HG03196 (cell line): ENCODE measurements at regions not wholly inside any gene's neighbourhood (a gene's known extent, or its start where the extent isn't known, plus 50 kb on each side); places are given as distances from the start of the nearest gene placed in this dataset.

Experiments used
- ATAC-seq: cut with Tn5 transposase; IDR thresholded peaks from one replicate; pipeline ENCODE4 v1.9.1; 2021; ENCODE audit not compliant: unreplicated experiment

GRCh38 chr18:30562231-30562630 lies 480.3 kb downstream of the DSC3 start:
- ATAC-seq: no peak

GRCh38 chr18:30556112-30556511 lies 486.4 kb downstream of the DSC3 start:
- no peak for ATAC-seq

DNA sequence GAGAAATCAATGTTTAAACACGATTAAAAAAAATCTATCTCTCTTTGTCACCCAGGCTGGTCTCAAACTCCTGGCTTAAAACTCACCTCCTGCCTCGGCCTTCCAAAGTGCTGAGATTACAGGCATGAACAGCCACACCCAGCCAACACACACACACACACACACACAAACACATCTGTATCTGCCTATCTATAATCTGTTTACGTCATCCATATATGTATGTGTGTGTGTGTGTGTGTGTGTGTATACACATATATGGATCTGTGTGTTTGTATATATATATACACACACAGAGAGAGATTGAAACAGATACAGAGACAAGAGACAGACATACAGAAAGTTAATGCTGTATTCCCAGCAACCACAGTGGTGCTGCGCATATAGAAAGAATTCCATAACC lies 497.1 kb downstream of the DSC3 start:
- ATAC-seq: no peak

DNA sequence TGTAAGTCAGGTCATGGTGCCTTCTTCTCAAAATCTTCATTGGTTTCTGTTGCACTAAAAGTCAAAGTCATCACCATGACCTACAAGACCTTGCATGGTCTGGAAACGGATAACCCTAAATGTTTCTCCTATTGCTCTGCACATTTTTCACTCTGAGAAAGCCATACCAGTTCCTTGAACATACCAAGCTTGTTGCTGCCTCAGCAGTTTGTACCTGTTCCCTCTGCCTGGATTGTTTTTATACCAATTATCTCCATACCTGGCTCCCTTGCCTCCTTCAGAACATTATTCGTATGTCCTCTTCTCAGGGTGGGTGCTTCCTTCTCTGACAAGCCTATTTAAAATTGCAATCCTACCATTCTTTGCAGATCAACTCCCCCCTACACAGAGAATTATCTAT lies 498.4 kb downstream of the DSC3 start:
- ATAC-seq: no peak

GRCh38 chr18:30533716-30534115 lies 508.8 kb downstream of the DSC3 start:
- no peak for ATAC-seq

GRCh38 chr18:30527917-30528316 lies 514.6 kb downstream of the DSC3 start:
- no peak for ATAC-seq

- no peak for ATAC-seq
These were observed 515.3 kb downstream of the DSC3 start for GRCh38 chr18:30527226-30527625.

DNA sequence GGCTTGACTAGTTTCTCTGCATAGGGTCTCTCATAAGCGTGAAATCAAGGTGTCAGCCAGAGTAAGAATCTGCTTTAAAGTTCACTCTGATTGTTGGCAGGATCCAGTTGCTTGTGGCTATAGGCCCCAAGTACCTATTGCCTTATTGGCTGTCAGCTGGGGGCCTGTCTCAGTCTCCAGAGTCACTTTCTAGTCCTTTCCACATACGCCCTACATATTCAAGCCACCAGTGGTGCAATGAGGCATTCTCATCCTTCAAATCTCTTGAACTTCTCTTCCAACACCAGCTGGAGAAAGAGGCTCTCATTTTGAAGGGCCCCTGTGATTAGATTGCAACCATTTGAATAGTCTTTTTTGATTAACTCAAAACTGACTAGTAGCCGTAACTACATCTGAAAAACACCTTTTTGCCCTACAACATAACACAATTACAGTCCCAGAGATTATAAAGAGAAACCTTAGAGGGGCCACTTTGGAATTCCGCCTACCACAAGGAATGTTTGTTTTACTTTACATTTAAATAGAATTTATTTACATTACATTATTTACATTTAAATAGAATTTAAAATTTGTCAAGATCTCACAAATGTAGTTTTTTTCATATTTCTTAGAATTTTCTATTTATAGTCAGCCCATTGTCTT lies 520.1 kb downstream of the DSC3 start:
- ATAC-seq: no peak

DNA sequence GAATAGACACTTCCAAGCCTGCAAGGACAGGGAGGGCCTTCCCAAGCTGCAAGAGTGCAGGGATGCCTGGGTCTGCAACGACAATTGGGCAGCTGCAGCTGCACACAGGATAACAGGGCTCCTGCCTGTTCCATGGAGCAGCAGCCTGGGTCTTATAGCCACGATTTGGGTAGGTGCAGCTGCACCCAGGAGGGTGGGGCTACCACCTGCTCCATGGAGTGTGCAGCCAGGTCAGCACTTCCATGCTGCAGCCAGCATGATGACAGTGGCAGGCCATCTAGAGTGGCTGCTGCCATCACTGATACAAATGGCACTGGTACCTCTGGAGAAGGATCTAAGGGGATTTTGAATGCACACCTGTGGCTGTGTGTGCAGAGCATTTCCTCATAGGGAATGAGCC lies 528.5 kb downstream of the DSC3 start:
- no peak for ATAC-seq

DNA sequence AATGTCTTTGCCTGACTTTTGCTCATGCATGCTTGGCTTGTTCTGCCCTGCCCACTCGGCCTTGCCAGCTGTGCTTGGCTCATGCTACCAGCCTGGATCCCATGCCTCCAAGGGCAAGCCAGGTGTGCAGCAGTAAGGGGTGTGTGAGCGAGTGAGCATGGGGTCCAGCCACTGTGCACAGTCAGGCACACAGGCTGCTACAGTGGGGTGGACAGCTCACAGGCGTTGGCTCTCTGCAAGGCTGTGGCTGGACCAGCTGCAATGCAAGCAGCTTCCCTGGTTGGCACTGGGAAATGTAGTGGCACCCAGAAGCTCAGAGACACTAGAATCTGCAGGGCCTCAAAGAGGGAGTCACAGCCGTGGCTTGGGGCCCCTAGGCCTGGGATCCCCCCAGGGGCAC lies 529.7 kb downstream of the DSC3 start:
- no peak for ATAC-seq

DNA sequence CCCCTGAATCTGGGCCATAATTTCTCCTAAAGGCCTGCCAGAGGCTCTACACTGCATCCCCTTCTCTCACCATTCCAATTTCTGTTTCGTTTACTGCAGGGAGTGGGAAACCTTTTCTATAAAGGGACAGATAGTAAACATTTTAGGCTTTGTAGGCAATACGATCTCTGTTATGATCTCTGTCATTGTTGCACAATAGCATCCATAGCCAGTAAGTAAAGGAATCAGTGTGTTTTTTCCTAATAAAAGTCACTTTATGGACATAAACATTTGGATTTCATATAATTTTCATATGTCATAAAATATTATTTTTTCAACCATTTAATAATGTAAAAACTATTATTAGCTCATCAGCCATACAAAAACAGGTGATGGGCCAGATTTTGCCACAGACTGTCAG lies 531.7 kb downstream of the DSC3 start:
- ATAC-seq: no peak

DNA sequence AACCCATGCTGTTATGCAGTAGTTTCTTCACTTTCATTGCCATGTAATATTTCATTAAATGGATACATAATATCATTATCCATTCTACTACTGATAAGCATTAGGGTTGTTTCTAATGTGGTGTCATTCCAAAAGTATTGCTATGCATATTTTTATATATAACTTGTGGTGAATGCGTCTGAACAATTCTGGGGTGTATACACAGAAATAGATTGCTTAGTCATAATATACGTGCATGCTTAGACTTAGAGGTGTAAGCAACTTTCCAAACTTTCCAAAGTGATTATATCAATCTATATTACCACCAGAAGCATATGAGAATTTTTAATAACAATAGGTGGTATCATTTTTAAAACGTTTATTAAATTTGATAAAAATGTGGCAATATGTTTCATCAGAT lies 540.9 kb downstream of the DSC3 start:
- ATAC-seq: no peak

- no peak for ATAC-seq
These were observed 542.1 kb downstream of the DSC3 start for GRCh38 chr18:30500240-30500945.

DNA sequence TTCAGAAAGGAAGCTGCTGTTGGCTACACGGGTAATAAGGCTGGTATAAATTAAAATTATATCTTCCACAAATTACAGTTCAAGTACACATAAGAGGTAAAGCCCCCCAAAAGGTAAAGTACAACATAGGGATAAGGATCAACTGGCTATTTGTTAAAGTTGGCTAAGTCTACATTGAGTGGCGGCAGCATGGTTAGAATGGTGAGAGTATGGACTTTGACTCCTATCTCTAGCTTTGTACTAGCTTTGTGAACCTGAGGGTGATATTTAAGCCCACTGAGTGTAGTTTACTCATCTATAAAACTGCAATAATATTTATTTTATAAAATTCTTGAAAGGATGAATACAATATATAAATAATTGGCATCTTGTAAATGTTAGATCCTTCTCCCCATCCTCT lies 542.8 kb downstream of the DSC3 start:
- ATAC-seq: no peak

- ATAC-seq: no peak
These were observed 549.9 kb downstream of the DSC3 start for GRCh38 chr18:30492552-30493129.

DNA sequence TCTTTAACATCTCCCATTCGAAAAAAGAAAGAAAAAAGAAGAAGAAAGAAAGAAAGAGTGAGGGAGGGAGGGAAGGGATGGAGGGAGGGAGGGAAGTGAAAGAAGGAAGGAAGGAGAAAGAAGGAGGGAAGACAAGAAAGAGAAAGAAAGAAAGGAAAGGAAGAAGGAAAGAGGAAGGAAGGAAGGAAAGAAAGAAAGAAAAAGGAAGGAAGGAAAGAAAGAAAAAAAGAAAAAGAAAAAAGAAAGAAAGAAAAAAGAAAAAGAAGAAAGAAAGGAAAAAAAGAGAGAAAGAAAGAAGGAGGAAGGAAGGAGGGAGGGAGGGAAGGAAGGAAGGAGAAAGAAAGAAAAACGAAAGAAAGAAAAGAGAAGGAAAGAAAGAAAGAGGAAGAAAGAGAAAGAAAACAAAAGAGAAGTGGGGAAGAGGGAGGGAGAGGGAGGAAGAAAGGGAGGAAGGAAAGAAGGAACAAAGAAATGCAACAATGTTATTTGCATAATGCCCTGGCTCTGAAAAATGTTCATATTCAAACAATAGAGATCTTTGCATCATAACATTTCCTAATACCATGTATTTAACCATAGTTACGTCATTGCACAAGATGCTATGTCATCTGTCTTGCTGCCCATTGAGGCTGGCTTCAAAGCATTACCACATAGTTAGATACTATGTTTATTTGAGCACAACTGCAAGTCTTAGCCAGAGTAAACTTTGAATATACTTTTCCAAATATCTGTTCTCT lies 550.6 kb downstream of the DSC3 start:
- no peak for ATAC-seq

GRCh38 chr18:30489890-30490643 lies 552.5 kb downstream of the DSC3 start:
- no peak for ATAC-seq

DNA sequence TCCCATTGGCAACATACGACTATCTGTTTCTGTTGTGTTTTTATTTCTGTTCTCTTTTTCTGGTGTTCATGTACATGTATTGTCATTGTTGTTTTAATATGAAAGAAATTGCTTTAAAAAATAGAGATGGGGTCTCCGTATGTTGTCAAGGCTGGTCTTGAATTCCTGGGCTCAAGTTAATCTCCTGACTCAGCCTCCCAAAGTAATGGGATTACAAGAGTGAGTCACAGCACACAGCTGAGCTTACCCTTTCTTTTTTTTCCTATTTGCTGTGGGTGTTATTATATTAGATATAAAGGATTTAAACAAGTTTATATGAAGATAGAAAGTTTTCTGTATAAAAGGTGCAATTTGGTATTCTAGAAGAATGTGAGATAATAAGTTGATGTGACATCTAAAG lies 554.6 kb downstream of the DSC3 start:
- no peak for ATAC-seq

DNA sequence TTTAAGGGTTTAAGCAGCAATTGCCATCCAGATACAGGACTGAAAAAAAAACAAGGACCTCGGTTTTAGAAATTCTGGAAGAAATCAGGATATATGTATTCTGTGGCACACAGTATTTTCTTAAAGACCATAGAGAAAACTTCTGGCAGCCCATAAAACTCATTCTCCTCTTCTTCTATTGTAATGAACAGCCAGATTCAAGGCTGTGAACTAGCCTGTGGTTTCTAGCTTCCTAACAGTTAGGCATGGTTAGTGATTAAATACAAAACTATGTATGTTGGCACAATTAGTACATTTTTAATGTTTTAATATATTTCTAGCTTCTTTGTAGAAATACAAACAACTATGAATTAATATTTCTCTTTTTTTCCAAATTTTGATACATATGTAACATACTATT lies 555.7 kb downstream of the DSC3 start:
- no peak for ATAC-seq

GRCh38 chr18:30485078-30485477 lies 557.5 kb downstream of the DSC3 start:
- no peak for ATAC-seq

DNA sequence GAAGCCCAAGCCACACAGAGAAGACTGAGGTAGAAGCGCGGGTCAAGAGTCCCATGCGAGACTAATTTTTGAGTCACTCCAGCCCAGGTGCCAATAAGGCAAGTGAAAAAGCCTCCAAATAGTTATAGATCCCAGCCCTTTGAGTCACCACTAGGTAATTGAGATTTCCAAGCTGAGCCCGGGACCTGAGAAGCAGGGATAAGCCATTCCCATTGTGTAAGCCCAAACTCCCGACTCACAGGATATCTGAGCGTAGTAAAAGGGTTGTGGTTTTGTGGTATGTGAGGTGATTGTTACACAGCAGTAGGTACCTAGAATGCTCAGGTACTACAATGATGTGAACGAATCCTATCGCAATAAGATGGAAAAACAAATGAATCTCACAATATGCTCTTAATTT lies 560.7 kb downstream of the DSC3 start:
- no peak for ATAC-seq
